GM19025 (cell line): ENCODE measurements at regions not wholly inside any gene's neighbourhood (a gene's known extent, or its start where the extent isn't known, plus 50 kb on each side); places are given as distances from the start of the nearest gene placed in this dataset.
"Not testable (repeated sequence)": the region's sequence is repeated elsewhere in the genome, so short reads cannot be mapped to it uniquely, and the experiment has no call there.

Experiments used
- ATAC-seq: cut with Tn5 transposase; IDR thresholded peaks from one replicate; pipeline ENCODE4 v1.9.1; 2021; ENCODE audit warnings: mild to moderate bottlenecking, low read depth, moderate library complexity; ENCODE audit not compliant: unreplicated experiment

GRCh38 chr6:126198631-126199030 lies 141.3 kb upstream of the CENPW start:
- ATAC-seq: no peak

GRCh38 chr6:126199466-126199865 lies 140.4 kb upstream of the CENPW start:
- ATAC-seq: no peak

GRCh38 chr6:126202707-126203106 lies 137.2 kb upstream of the CENPW start:
- ATAC-seq: no peak

GRCh38 chr6:126204126-126204525 lies 135.8 kb upstream of the CENPW start:
- ATAC-seq: no peak

GRCh38 chr6:126204598-126204997 lies 135.3 kb upstream of the CENPW start:
- ATAC-seq: no peak

- ATAC-seq: no peak
Observed at GRCh38 chr6:126206504-126207246, 133.2 kb upstream of the CENPW start.

- ATAC-seq: no peak
Observed at GRCh38 chr6:126210398-126211075, 129.4 kb upstream of the CENPW start.

- ATAC-seq: no peak
Observed at GRCh38 chr6:126217497-126217896, 122.4 kb upstream of the CENPW start.

GRCh38 chr6:126220901-126221300 lies 119.0 kb upstream of the CENPW start:
- ATAC-seq: not testable (repeated sequence)

GRCh38 chr6:126227833-126228702 lies 111.8 kb upstream of the CENPW start:
- no peak for ATAC-seq

GRCh38 chr6:126232671-126233070 lies 107.2 kb upstream of the CENPW start:
- ATAC-seq: no peak

- ATAC-seq: no peak
Observed at GRCh38 chr6:126233192-126233591, 106.7 kb upstream of the CENPW start.

- no peak for ATAC-seq
Observed at GRCh38 chr6:126235363-126235762, 104.6 kb upstream of the CENPW start.

- no peak for ATAC-seq
Observed at GRCh38 chr6:126245077-126245476, 94.8 kb upstream of the CENPW start.

GRCh38 chr6:126252154-126252553 lies 87.8 kb upstream of the CENPW start:
- no peak for ATAC-seq

GRCh38 chr6:126253431-126253830 lies 86.5 kb upstream of the CENPW start:
- ATAC-seq: no peak

GRCh38 chr6:126258150-126258549 lies 81.8 kb upstream of the CENPW start:
- no peak for ATAC-seq

- ATAC-seq: no peak
Observed at GRCh38 chr6:126261792-126262421, 78.0 kb upstream of the CENPW start.

GRCh38 chr6:126264265-126264664 lies 75.7 kb upstream of the CENPW start:
- no peak for ATAC-seq

GRCh38 chr6:126266664-126267063 lies 73.3 kb upstream of the CENPW start:
- ATAC-seq: no peak

- no peak for ATAC-seq
Observed at GRCh38 chr6:126267626-126268025, 72.3 kb upstream of the CENPW start.
